ENCODE measurements at regions not wholly inside any gene's neighbourhood (a gene's known extent, or its start where the extent isn't known, plus 50 kb on each side); places are given as distances from the start of the nearest gene placed in this dataset.

- TF ChIP-seq GATA2 (CRISPR knock-in tag; IDR thresholded peaks at IDR 0.05) (no peak), TEAD4 (IDR thresholded peaks at IDR 0.05; ENCODE audit: borderline replicate concordance, insufficient read depth) (no peak), POLR2AphosphoS5 (IDR thresholded peaks at IDR 0.05; ENCODE audit: low read depth, low read length) (no peak), REST (IDR thresholded peaks at IDR 0.05; ENCODE audit: low read depth, low read length) (no peak), SIN3A (IDR thresholded peaks at IDR 0.05; ENCODE audit: borderline replicate concordance, low read depth, low read length) (no peak), CTCF (IDR thresholded peaks at IDR 0.05) (no peak), MXI1 (IDR thresholded peaks at IDR 0.05; ENCODE audit: low read depth, low read length) (no peak), YY1 (IDR thresholded peaks at IDR 0.05; ENCODE audit: low read depth) (no peak)
Measured at GRCh38 chr3:159674583-159674982, 314.1 kb upstream of the IL12A start (continued).

GRCh38 chr3:159675285-159675684 is 313.4 kb upstream of the IL12A start:
- ChIA-PET CTCF (interaction anchor here (0.7 kb wide), 1 partner anchor 12 kb away, joined by 3 read pairs; no protein-coding TSS in a partner anchor), POLR2A (no interaction called here)
- Histone ChIP-seq H3K9ac (no peak overlapping the region), H3K36me3 (replicated peaks in 1 of 2; ENCODE audit: control insufficient read depth in 1 of 2, insufficient read depth in 2 of 2, low read length in 1 of 2) (no peaks in the 10 kb centered on the region), H3F3A (replicated peaks; ENCODE audit: insufficient read depth) (no peaks in the 10 kb centered on the region), H3K9me3 (no peaks in the 10 kb centered on the region), H3K4me1 (ENCODE audit: control insufficient read depth in 1 of 2, insufficient read depth in 2 of 2, low read depth in 1 of 2, low read length in 1 of 2) (no peaks in the 10 kb centered on the region; a peak in 1 of 4 replicates), H3K9me2 (no peaks in the 10 kb centered on the region), H3K27me3 (ENCODE audit: insufficient read depth) (no peaks in the 10 kb centered on the region), H3K4me3 (ENCODE audit: low read depth in 2 of 2, low read length in 1 of 2) (no peak overlapping the region), H4K20me1 (ENCODE audit: insufficient read depth) (no peaks in the 10 kb centered on the region), H2AFZ (ENCODE audit: low read depth) (no peak overlapping the region), H3K27ac (ENCODE audit: low read depth in 2 of 2, low read length in 1 of 2) (no peak overlapping the region), H3K4me2 (no peak overlapping the region), H3K79me2 (ENCODE audit: insufficient read depth) (no peaks in the 10 kb centered on the region)
- DNase-seq = no peak
- 83% methylated on average over 4 of the region's 4 CpGs for WGBS (ENCODE audit: low lambda C conversion rate)
- TF ChIP-seq REST (IDR thresholded peaks at IDR 0.05; ENCODE audit: low read depth, low read length) (no peak), RCOR1 (IDR thresholded peaks at IDR 0.05; ENCODE audit: low read length) (no peak)
